RKO (cell line): ENCODE measurements at regions not wholly inside any gene's neighbourhood (a gene's known extent, or its start where the extent isn't known, plus 50 kb on each side); places are given as distances from the start of the nearest gene placed in this dataset.

Experiments used
- DNase-seq: peaks from one replicate; pipeline ENCODE4 v3.0.0-alpha.2; 2016; ENCODE audit warnings: low spot score

DNA sequence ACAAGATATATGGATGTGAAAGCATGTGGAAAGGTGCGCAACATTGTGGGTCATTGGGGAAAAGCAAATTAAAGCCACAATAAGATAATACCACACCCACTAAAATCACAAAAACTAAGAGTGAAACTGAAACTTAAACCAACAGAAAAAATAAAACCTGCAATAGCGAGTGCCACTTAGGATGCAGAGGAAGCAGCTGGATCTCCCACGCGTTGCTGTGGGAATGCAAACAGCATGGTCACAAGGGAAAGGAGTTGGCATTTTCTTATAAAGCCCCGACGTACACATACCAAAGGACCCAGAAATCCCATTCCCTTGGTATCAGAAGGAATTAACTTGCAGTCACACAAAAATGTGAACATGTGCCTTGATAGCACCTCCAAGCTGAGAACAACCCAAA lies 712.0 kb downstream of the TBC1D22A start:
- no peak for DNase-seq

DNA sequence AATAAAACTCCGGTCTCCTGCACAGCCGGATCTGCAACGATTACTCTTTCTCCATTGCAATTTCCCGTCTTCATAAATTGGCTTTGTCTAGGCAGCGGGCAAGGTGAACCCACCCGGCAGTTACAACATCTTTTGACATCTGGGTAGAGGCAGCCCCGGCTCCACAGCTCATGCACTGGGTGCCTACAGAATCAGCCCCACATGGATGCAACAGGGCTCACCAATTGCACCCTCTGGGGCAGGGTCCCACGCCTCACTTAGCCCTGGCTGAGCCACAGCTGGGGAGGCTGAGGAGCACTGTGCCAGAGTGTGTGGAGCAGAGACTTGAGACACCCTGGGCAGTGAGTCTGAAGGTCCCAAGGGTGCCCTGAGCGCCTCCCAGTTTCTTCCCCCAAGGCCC lies 710.2 kb downstream of the TBC1D22A start:
- no peak for DNase-seq

DNA sequence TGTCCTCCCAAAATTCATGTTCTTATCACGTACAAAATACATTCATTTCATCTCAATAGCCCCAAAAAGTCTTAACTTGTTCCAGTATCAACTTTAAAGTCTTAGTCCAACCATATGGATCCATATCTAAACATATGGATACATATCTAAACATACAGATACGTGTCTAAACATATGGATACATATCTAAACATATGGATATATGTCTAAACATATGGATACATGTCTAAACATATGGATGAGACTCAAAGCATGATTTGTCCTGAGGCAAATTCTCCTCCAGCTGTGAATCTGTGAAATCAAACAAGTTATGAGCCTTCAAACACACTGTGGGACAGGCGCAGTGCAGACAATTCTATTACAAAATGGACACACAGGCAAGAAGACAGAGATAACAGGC lies 709.0 kb downstream of the TBC1D22A start:
- DNase-seq = no peak

DNA sequence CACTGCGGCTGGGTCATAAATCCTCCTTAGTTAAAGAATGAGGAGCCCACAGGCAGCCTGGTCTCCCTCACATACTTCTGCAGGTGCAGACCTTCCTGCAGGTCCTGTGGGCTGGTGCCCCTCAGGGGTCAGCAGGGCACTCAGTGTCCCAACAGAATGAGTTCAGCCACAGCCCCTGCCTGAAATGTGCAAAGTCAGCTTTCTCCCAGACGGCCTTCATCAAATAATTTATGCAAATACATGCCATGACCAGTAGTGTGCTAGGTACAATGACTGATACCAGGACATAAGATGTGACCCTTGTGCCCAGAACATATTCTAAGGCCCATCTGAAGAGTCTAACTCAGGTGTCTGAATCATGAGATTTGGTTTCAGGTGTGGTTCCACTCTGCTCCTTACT lies 703.4 kb downstream of the TBC1D22A start:
- DNase-seq = no peak

DNA sequence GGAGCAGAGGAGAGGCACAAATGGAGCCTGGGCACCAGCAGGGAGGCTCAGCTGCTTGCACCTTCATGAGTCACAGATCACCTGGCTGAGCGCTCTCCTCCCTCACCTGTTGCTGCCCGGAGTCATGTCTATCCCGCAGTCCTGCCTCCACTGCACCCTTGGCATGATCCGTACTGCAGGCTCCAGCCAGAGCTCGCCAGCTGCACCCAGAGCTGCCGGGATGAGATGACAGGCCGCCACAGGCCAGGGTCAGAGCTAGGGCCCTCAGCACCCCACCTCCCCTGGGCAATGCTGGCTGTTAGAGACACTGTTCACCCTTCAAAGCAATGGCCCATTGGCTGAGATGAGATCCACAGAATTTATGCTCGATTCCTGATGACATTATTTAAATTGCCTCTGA lies 702.8 kb downstream of the TBC1D22A start:
- no peak for DNase-seq

DNA sequence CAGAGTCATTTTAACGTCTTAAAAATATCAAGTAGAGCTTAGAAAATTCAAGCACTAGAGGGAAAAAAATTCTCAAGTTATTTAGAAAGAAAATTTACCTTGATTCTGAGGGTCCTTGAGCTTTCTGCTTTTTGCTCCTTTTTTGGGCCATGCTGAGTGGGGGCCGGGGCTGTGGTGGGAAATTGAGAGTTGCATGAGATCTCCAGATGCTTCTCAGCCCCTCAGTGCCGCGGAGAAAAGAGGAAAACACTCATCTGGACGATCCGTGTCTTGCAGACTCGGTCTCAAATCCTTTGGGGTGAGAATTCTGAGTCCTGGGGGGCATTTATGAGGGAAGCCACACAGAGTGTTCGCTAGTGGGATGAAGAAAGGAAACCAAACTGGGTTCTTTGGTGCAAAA lies 700.8 kb downstream of the TBC1D22A start:
- no peak for DNase-seq

DNA sequence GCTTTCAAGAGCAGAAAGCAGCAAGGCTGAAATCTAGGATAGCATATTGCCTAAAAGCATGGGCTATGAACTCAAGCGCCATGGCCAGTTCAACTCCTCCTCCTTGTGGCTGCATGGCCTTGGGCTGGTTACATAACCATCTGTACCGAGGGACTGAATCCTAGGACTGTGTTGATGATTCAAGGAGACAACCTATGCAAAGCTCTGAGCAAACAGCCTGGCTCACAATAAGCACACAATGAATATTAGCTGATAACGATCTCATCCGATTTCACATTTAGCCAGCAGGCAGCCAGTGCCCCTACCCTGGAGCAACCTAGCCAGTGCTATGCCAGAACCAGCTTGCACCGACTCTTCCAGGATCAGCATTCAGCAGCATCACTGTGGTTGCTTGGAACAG lies 698.4 kb downstream of the TBC1D22A start:
- no peak for DNase-seq

DNA sequence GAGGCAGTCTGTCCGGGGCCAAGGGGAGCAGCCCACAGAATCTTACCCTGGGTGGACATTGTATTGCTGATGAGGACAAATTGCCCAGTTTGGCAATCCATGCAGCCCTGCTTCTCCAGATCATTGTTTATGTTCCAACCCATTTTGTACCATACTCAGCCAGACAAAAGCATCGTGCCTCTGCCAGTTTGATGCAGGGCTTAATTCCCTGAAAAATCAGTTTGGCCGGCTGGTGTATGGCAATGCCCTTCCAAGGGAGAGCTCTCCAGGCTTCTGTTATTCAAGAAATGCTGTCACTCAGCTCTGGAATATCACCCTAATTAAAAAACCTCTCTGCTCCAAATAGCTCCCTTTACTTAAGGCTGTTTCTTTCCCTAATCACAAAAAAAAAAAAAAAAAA lies 697.7 kb downstream of the TBC1D22A start:
- no peak for DNase-seq

DNA sequence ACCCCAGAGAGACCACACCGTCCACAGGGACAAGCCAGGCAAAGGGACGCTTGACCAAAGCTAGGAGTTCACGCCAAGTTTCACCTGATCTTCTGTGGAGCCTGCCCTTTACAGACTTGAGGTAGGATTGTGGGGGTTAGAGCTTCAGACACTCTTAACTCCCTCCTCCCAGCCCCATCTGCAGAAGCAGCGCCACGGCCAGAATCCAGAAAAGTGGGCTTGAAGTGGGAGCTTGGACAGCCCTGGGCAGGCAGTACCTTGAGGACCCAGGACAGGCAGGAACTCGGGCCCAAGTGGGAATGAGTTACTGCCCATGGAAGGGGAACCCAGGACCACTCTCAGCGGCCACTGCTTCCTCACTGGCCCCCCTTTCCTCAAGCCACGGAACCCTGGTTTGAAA lies 695.9 kb downstream of the TBC1D22A start:
- no peak for DNase-seq

DNA sequence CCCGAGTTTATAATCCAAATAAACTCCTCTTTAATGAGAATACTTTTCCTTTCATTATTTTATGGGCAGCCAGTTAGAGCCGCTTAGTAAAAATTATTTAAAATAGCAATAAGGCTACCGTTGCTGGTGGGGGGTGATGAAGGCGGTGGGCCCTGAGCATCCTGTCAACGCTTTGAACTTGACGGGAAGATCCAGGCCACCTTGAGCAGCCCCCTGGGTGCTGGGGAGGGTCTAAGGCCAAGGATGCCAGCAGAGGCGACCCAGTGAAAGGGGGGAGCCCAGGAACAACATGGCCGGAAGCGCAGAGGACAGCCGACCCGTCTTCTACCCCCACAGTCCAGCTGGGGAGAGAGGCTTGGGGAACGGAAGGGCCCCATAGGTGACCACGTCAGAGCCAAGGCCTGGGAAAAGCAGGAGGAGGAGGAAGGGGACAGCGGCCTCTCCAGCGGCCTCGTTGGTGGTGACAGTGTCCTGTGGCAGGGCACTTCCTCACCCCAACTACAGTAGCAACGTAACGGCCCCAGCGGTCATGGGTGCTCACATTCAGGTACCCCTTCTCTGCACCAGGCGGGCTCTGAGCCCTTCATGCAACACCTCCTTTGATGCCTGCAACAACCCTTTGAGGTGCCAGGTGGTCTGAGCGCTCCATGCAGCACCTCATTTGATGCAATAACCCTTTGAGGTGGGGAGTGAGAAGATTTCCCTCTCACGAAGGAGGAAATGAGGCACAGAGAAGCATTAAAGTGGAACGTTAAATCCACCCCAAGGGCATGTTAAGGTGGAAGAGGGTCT lies 695.3 kb downstream of the TBC1D22A start:
- DNase-seq = no peak

DNA sequence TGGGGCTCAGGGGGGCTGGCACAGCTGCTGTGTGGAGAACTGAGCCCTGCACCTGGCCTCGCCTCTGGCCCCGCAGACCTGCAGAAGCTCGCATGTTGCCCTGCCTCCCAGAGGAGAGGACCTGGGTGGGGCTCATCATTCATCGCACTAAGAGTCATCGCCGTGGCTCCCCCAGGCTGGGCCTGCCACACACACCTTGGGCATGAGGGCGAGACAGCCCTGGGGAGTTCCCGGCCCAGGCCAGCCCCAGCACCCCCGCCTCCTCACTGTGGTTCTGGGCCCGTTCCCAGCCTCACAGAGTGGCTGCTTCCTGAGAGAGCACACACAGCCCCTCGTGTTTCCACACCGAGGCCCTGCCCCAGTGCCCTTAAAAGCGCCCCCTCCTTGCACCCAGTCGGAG lies 694.6 kb downstream of the TBC1D22A start:
- no peak for DNase-seq

DNA sequence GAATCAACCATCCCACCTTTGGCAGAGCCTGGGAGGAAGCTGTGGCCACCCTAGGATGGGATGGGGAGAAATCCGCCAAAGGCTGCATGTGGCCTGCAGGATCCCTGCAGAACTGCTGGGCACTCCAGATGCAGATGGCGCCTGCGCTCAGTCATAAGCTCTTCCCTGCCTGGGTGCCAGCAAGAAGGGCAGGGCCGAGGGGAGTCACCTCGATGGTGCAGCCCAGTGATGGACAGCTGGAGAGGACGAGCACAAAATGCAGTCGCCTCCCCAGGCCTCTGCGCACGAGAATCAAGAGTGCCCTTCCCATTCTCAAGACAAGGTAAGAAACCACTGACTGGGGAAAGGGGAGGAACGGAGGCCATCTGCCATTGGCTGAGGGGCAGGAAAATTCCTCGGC lies 693.6 kb downstream of the TBC1D22A start:
- no peak for DNase-seq

DNA sequence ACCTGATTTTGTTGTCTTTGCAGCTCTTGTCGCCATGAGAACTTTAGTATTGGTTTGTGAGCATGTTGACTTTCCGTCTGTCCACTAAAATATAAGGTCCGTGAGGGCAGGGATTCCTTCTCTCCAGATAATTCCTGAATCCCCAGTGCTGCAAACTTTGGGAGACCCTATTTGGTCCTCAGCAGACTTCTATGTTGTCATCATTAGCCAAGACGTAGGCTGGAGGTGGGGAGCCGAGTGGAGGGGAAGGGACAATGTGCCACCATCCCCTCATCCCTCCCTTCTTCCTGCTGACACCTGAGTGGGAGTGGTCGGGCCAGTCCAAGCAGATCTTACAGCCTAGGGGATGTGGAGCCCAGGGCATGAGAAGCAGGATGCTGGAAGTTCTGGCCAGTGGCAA lies 690.6 kb downstream of the TBC1D22A start:
- no peak for DNase-seq

DNA sequence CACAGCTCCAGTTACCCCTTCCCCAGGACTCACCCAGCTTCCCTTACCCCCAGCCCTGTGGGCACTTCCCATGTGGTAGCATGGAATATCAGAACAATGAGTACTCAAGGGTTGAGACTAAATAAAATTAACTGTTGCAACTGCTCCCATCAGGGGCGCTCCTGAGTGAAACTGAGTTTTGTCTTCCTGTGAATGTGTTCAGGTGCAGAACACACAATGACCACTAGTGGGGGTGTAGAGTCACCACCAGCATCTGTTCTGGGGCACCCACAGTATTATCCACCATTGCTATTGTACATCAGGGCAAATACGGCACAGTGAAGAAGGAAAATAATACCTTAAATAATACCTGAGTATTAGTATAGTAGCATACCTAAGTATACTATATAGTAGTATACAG lies 689.7 kb downstream of the TBC1D22A start:
- DNase-seq = peak; percentile 61

DNA sequence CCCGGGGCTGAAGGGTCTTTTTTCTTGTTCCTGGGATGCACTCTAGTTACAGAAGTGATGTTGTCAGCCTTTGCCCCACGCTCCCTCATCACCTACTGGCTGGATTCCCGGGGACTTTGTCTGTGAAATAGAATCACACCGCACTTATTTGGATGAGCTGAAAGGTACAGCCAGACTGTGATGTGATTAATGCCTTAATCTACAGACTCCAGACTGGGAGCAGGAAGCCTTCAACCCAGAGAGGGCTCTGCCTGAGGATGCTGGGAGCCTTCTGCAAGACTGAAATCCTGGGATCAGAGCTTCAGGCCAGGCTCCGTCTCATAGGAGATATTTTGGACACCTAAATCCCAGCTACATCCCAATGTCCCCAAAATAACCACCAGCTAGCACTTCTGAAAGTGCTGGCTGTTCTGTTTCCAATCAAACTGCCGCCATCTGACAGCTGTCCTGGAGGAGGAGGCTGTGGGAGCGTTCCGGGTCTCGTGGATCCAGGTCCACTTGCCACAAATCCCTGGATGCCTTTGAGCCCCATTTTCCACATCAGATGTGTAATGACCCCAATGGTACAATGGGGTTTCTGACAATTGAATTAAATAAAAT lies 688.5 kb downstream of the TBC1D22A start:
- DNase-seq = no peak

DNA sequence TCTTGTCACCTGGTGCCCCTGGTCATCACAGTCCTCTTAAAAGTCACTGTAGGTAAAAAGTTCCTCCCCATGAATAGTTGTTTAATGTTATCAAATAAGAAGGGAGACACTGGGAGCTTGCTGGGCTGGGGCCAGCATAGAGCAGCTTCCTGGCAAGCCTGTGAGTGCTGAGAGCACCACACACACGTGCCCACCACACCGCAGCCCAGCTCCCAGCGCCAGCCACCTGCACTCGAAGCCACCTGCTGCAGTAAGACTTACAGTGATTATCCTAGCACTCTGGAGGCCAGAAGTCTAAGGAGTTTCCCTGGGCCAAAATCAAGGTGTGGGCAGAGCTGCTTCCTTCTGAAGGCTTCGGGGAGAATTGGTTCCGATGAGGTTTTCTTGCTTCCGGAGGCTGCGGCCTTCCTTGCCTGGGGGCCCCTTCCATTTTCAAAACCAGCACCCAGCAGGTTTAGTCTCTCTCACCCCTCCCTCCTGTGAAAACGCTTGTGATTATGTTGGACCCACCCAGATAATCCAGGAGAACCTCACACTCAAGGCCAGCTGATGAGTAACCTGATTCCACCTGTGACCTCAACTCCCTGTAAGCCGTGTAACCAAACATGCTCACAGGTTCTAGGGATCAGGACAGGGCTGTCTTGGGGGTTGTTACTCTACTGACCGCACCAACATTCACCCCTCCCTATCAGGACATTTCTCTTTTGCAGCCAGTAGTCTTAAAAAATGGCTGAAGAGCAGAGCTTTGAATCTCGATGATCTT lies 687.2 kb downstream of the TBC1D22A start:
- no peak for DNase-seq

DNA sequence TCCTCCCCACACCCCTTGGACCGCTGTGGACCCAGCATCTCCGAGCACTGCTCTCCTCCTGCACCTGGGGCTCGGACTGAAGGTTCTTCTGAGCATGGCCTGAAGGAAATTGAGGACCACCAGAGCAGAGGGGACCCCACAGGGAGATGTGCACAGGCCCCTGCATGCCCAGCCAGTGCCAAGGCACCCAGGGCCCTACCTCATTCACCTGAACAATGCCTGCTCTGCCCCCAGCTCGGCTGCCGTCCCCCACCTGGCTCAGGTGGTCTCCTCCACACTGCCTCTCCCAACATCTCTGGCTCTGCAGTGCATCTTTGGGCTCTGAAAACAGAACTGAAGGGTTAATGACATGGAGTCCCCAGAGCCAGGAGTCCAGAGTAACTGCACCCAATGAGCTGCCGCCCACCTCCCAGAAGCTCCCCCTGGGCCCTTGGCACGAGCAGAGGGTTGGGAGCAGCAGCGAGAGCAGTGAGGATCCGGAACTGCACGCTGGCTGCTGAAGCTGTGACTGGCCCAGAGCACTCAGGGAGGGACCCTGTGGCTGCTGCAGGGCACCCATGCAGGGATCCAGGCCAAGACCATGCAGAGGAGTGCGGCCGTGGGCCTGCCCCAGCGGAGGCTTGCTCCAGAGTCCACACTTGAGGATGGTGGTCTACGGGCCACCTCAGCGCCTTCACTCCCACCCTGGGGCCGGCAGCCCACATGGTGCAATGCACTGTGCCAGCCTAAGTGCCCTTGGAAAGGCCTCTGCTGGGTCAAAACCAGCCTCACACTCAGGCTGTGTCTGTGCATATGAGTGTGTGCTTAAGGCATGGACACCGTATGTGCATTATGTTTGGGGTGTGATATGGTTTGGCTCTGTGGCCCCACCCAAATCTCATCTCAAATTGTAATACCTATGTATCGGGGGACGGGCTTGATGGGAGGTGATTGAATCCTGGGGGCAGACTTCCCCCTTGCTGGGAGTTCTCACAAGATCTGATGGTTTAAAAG lies 686.1 kb downstream of the TBC1D22A start:
- no peak for DNase-seq

DNA sequence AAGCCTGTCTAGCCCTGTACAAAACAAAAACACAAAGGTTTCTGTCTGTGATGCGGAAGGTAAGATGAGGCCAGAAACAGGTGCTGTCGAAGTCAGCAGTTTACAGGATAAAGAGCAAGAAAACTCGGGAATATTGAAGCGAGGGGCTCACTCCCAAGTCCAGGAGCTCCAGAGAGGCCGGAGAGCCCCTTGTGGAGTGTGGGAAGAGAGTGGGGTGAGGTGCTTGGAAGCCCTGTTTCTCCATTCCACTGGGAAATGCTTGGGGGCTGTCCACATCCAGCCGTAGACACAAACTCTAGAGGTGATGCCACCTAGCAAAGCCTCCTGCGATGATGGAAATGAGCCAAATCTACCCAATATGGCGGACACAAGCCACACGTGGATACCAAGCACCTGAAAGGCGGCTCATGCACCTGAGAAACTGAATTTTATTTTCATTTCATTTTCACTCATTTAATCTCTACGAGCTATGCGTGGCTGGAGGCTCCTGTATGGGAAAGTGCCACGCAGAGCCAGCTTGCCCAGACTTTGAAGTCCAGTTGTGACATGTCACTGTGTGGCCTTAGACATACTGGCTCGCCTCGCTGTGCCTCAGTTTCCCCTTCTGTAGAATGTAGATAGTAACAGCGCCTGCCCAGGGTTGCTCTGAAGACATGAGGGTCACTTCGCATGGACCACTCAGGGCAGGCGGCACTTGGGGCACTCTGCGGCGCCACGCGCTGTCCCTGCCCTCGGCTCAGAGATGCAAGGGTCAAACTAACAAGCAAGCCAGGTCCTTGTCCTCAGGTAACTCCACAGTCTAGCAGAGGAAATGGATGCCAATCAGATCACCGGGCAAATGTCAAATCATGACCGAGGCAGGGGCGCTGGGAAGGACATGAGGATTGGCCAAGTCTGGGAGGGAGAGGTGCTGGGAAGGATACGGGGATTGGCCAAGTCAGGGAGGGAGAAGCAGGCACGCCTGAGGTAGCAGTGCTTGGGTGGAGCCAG lies 684.7 kb downstream of the TBC1D22A start:
- DNase-seq = no peak

DNA sequence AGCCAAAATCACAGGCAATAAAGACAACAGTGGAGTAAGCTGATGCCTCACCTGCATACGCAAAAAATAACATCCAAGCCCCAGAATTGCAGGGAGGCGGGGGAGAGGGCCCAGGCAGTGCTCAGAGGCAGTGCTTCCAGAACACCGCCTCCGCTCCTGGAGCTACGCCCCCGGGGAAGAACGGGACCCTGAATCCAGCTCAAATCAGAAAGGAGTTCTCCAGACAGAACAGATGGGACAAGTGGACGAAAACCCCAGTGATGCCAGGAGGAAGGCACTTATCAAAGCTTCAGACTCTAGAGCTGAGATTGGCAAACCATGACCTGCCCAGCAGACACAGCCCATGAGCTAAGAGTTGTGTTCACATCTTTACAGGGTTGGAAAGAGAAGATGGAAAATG lies 683.9 kb downstream of the TBC1D22A start:
- no peak for DNase-seq

DNA sequence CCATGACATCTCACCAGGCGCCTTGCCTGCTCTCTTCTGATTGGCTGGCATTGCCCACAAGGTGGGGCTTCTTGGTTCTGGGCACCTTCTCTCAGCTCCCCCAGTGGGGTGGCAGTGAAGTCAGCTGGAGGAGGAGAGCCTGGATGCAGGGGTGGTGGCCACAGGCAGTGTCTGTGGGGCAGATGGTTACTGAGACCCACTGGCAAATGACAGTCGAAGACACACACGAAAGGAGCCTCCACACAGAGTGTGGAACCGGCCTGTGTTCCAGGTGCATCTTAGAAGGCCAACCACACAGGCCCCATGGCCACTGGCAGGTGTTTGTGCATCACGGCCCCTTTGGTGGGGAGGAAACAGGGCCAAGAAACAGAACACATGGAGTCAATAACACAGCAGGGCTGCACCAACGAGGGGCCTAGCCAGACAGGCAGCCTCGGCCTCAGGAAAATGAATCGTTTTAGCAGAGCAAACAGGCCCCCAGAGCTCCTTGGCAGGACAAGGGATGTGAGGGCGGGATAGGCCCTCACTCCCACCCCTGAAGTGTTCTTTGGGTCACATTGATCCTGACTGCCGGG lies 683.4 kb downstream of the TBC1D22A start:
- DNase-seq = no peak
